K562 (cell line): ENCODE measurements at regions not wholly inside any gene's neighbourhood (a gene's known extent, or its start where the extent isn't known, plus 50 kb on each side); places are given as distances from the start of the nearest gene placed in this dataset.

Source experiments
- ATAC-seq: fragments of 200-7000 bp; cut with Tn5 transposase; 3 replicates; pipeline ENCODE4 v1.9.1; 2020; ENCODE audit warnings: moderate library complexity
- BruUV-seq: library from RNA; stranded (reverse); fragments of 400-500 nt; replicated peaks from 2 replicates; lab custom pipeline; 2021; lab: Mats Ljungman, UMichigan
- CTCF ChIA-PET: fragments of 300-600 bp; formaldehyde crosslinking; extraction: SDS; loops from one replicate; lab custom pipeline; 2021; ENCODE audit warnings: low intra/inter-chr PET ratio; lab: Yijun Ruan, JAX
- POLR2A ChIA-PET: fragments of 300-600, 350-650 bp; sonication (Branson Sonifier 250); formaldehyde crosslinking; extraction: SDS; loops from one replicate; lab custom pipeline; 2021; ENCODE audit warnings: antibody characterized with exemption, inconsistent platforms; lab: Yijun Ruan, JAX
- DNase-seq, 4 experiments: peaks; one replicate each; pipeline versions ENCODE4 v3.0.0 to v3.0.0-alpha.2; 2011 to 2018; ENCODE audit warnings: low spot score in 3 of 4, mixed read lengths in 3 of 4; ENCODE audit errors: extremely low read depth in 1 of 4
- FAIRE-seq: peaks from 2 replicates; lab custom pipeline; 2011; peaks lifted over from hg19 to GRCh38; lab: Jason Lieb, UNC
- H2AFZ ChIP-seq: 2 replicates; pipeline ENCODE4 v1.6.0; 2011; ENCODE audit warnings: low read depth, low read length, control low read depth, inconsistent platforms
- H3K27ac ChIP-seq: fragments of 200-600 bp; 3 replicates; pipeline ENCODE4 v1.8.0; 2011; ENCODE audit warnings: low read depth, mild to moderate bottlenecking, control low read depth, inconsistent platforms, low read length, moderate library complexity, mixed read lengths; ENCODE audit errors: extremely low read depth
- H3K27me3 ChIP-seq, 2 experiments: fragments of 300-600 bp in 1 of 2; 2 replicates in 1 of 2; 3 replicates in 1 of 2; pipeline versions ENCODE4 v1.6.0 to v1.8.0; 2011; ENCODE audit warnings: inconsistent platforms in 2 of 2, low read length in 2 of 2, mild to moderate bottlenecking in 1 of 2, mixed read lengths in 1 of 2, moderate library complexity in 1 of 2; ENCODE audit not compliant: control insufficient read depth in 2 of 2, insufficient read depth in 2 of 2
- H3K36me3 ChIP-seq: fragments of 300-600 bp; 3 replicates; pipeline ENCODE4 v1.8.0; 2011; ENCODE audit warnings: mild to moderate bottlenecking, low read length, inconsistent platforms; ENCODE audit not compliant: control insufficient read depth, insufficient read depth
- H3K4me1 ChIP-seq, 2 experiments: fragments of 200-600 bp in 1 of 2; replicated peaks in 1 of 2; 2 replicates in 1 of 2; 3 replicates in 1 of 2; pipeline versions ENCODE4 v1.5.1 to v1.8.0; 2011; ENCODE audit warnings: inconsistent platforms in 2 of 2, low read length in 2 of 2, mild to moderate bottlenecking in 1 of 2, mixed read lengths in 1 of 2, moderate library complexity in 1 of 2; ENCODE audit not compliant: control insufficient read depth in 2 of 2, insufficient read depth in 2 of 2
- H3K4me2 ChIP-seq: 2 replicates; pipeline ENCODE4 v1.6.1; 2011; ENCODE audit warnings: low read length, control low read depth, inconsistent platforms, mixed read lengths; ENCODE audit not compliant: insufficient read depth
- H3K4me3 ChIP-seq: fragments of 200-600 bp; sonication (generic), shearing (Covaris generic); 2 replicates; pipeline ENCODE4 v1.5.1; 2016; ENCODE audit warnings: control low read depth, inconsistent platforms
- H3K79me2 ChIP-seq: fragments of 200-600 bp; 3 replicates; pipeline ENCODE4 v1.8.0; 2011; ENCODE audit warnings: low read length, inconsistent platforms; ENCODE audit not compliant: control insufficient read depth, insufficient read depth
- H3K9ac ChIP-seq, 2 experiments: 2 replicates each; pipeline versions ENCODE4 v1.6.0 to v1.6.1; 2011; ENCODE audit warnings: low read depth in 2 of 2, low read length in 2 of 2, control low read depth in 1 of 2, inconsistent platforms in 1 of 2, mild to moderate bottlenecking in 1 of 2, mixed read lengths in 1 of 2; ENCODE audit not compliant: insufficient read depth in 1 of 2
- H3K9me1 ChIP-seq: one replicate; pipeline ENCODE4 v1.6.0; 2011; ENCODE audit warnings: inconsistent platforms, mild to moderate bottlenecking, low read length, moderate library complexity; ENCODE audit not compliant: control insufficient read depth, insufficient read depth
- H3K9me3 ChIP-seq: replicated peaks from 2 replicates; pipeline ENCODE4 v1.5.1; 2011; ENCODE audit warnings: low read depth, low read length, inconsistent platforms; ENCODE audit not compliant: control insufficient read depth, insufficient read depth
- H4K20me1 ChIP-seq: replicated peaks from 2 replicates; pipeline ENCODE4 v1.6.1; 2011; ENCODE audit warnings: low read length, inconsistent platforms, mixed read lengths; ENCODE audit not compliant: control insufficient read depth, insufficient read depth
- ELF2 ChIP-seq: fragments of 250-450 bp; sonication (Bioruptor Pico); IDR thresholded peaks from 2 replicates; pipeline ENCODE4 v1.5.0; 2021; ENCODE audit warnings: mild to moderate bottlenecking
- EP300 ChIP-seq: IDR thresholded peaks from 2 replicates; pipeline ENCODE4 v1.6.1; 2012; ENCODE audit warnings: low read length, improper control_type of control experiment
- HMGN3 ChIP-seq: IDR thresholded peaks from 2 replicates; pipeline ENCODE4 v1.6.1; 2011; ENCODE audit warnings: borderline replicate concordance, low read depth, mild to moderate bottlenecking, mixed read lengths, low read length; ENCODE audit not compliant: insufficient read length; ENCODE audit errors: extremely low read depth
- NCOA1 ChIP-seq: fragments of 450-650 bp; IDR thresholded peaks from 2 replicates; pipeline ENCODE4 v1.6.1; 2016; ENCODE audit warnings: low read depth
- RBM25 ChIP-seq: fragments of 200-400 bp; formaldehyde crosslinking; IDR thresholded peaks from 2 replicates; pipeline ENCODE4 v1.6.1; 2018; ENCODE audit warnings: low read length, low read depth, moderate library complexity; ENCODE audit not compliant: severe bottlenecking
- REST ChIP-seq, 2 experiments: fragments of 450-650 bp; formaldehyde crosslinking in 1 of 2; IDR thresholded peaks; 2 replicates each; pipeline versions ENCODE4 v1.4.0 to v1.6.1; 2014 to 2020; ENCODE audit warnings: mild to moderate bottlenecking in 2 of 2, borderline replicate concordance in 1 of 2, low read depth in 1 of 2
- SAP30 ChIP-seq: fragments of 200-600 bp; sonication (generic); IDR thresholded peaks from 2 replicates; pipeline ENCODE4 v1.6.1; 2012; ENCODE audit warnings: borderline replicate concordance, low read depth, mild to moderate bottlenecking, moderate library complexity, low read length, control low read depth, inconsistent platforms; ENCODE audit not compliant: insufficient read depth, poor library complexity, severe bottlenecking
- ZNF395 ChIP-seq: fragments of 200-800 bp; sonication (Bioruptor generic); IDR thresholded peaks from 2 replicates; pipeline ENCODE4 v1.6.1; 2017; ENCODE audit warnings: missing genetic modification characterization, missing compliant biosample characterization
- WGBS: fragments of 100-300 bp; shearing (Covaris generic); methylation state at CpG from one replicate; pipeline ENCODE4 v1.1.6; 2016; ENCODE audit warnings: low coverage, mixed read lengths; ENCODE audit not compliant: insufficient coverage; ENCODE audit errors: missing lambda C conversion rate; 5-methylcytosine and 5-hydroxymethylcytosine counted together
- in situ Hi-C: fragments of 300-500 bp; cut with MboI; formaldehyde crosslinking; loops from 4 replicates; pipeline ENCODE4 v1.15.0; 2018; ENCODE audit warnings: inconsistent platforms, mixed read lengths
- intact Hi-C: fragments of 100-400 bp; cut with micrococcal nuclease; formaldehyde crosslinking; loops from 2 replicates; pipeline ENCODE4 v1.14.2; 2022

- TF ChIP-seq ZNF395 (CRISPR knock-in tag), result no peak
- peak; percentile 55; the same call in 1 of the 2 replicates for TF ChIP-seq EP300
Observed at GRCh38 chr2:195368249-195369217, 288.5 kb upstream of the SLC39A10 start (continued).

GRCh38 chr2:195367809-195368208, 289.2 kb upstream of the SLC39A10 start:
- H3K9me1 ChIP-seq, result no peaks in the 10 kb centered on the region
- H3K79me2 ChIP-seq, result no peaks in the 10 kb centered on the region
- in situ Hi-C loops (no loop called here), intact Hi-C loops (loop anchor here (2.0 kb wide), 1 partner anchor 119 kb away; no protein-coding TSS in a partner anchor)
- H3K27ac ChIP-seq, result peak overlapping the region; percentile 80
- ATAC-seq, result peak; percentile 73
- peak overlapping the region in 1 of 2 experiments; percentile 13; a peak in 1 of 4 replicates for H3K9ac ChIP-seq
- no peaks in the 10 kb centered on the region; the same call in 1 of the 2 replicates for H3K9me3 ChIP-seq
- no peaks in the 10 kb centered on the region for H3K27me3 ChIP-seq
- peak overlapping the region; percentile 7 for H3K4me2 ChIP-seq
- peak; percentile 48 for FAIRE-seq
- H3K36me3 ChIP-seq, result no peaks in the 10 kb centered on the region
- DNase-seq, result peak in 2 of 4 experiments; percentile 18 to 62
- H4K20me1 ChIP-seq, result no peaks in the 10 kb centered on the region
- POLR2A ChIA-PET, result no interaction called here
- no peak overlapping the region for H3K4me3 ChIP-seq
- no TSS peak for BruUV-seq
- peak overlapping the region; percentile 78 for H2AFZ ChIP-seq
- CTCF ChIA-PET, result no interaction called here
- 0% methylated on average over 2 of the region's 2 CpGs for WGBS
- peaks cover 4 to 14% of the 10 kb centered on the region in 2 experiments; a peak in 3 of 5 replicates for H3K4me1 ChIP-seq
- TF ChIP-seq HMGN3 (no peak), REST (IDR thresholded peaks at IDR 0.05; ENCODE audit: borderline replicate concordance) (peak; percentile 54), REST (CRISPR knock-in tag; IDR thresholded peaks at IDR 0.05; ENCODE audit: low read depth) (no peak), EP300 (peak; percentile 51; the same call in 1 of the 2 replicates), NCOA1 (no peak), RBM25 (no peak), ELF2 (CRISPR knock-in tag) (no peak), SAP30 (no peak)
